Esophagus muscularis mucosa (tissue), 3 donors: ENCODE measurements at regions not wholly inside any gene's neighbourhood (a gene's known extent, or its start where the extent isn't known, plus 50 kb on each side); places are given as distances from the start of the nearest gene placed in this dataset.

ENCODE experiments used
- CTCF ChIP-seq, 3 experiments: fragments of 200-600 bp in 2 of 3; fragments of 450-650 bp in 1 of 3; sonication (generic) in 2 of 3; IDR thresholded peaks; one replicate each; pipeline ENCODE4 v1.5.1; 2017 to 2019; ENCODE audit warnings: antibody characterized with exemption in 3 of 3, mild to moderate bottlenecking in 2 of 3, moderate library complexity in 1 of 3
- POLR2A ChIP-seq: fragments of 450-650 bp; IDR thresholded peaks from one replicate; pipeline ENCODE4 v1.6.1; 2017; ENCODE audit warnings: antibody characterized with exemption, moderate library complexity, mild to moderate bottlenecking, low read depth
- POLR2AphosphoS5 ChIP-seq, 2 donors: sonication (generic); formaldehyde crosslinking; IDR thresholded peaks; one replicate each; pipeline ENCODE4 v1.6.1; 2017; ENCODE audit warnings: antibody characterized with exemption in 2 of 2

GRCh38 chr1:228978484-228979324 is 243.4 kb downstream of the RHOU start:
- TF ChIP-seq POLR2A (no peak), CTCF (IDR thresholded peaks at IDR 0.05) (no peak), POLR2AphosphoS5 (IDR thresholded peaks at IDR 0.05) (peak; percentile 22 to 71)
